HG03196 (cell line): ENCODE measurements at regions not wholly inside any gene's neighbourhood (a gene's known extent, or its start where the extent isn't known, plus 50 kb on each side); places are given as distances from the start of the nearest gene placed in this dataset.

ENCODE experiments used
- ATAC-seq: cut with Tn5 transposase; IDR thresholded peaks from one replicate; pipeline ENCODE4 v1.9.1; 2021; ENCODE audit not compliant: unreplicated experiment

DNA sequence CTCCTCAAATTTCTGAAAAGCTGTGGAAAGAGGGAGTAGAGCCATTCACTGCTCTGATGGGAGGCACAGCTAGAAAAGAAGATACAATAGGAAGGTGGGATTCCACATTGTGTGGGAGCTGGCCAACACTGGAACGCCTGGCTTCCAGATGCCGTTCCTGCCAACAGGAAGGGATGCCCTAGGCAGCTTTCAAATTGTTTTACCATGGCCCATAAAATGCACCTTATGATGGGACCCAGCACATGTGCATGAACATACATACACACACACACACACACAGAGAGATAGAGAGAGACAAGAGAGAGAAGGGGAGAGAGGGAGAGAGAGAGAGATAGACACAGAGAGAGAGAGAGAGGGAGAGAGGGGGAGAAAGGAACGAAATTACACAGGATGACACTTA, 86.1 kb upstream of the BZW1 start:
- no peak for ATAC-seq

DNA sequence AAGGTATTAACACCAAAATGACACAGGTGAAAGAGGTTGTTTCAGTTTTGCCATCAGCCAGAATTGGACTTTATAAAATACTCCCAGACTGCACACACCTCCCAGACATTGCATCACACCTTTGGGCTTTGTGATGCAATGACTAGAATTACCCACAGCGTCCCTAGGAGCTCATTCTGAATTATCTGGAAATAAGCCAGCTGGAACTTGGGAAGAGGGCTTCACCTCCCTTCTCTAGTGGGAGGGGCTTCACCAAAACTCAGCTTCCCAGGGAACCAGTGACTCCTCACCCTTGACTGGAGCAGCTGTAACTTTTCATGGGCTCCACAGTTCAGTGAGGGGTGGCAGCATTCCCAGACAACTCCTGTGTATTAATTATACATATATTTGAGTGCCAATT, 83.1 kb upstream of the BZW1 start:
- no peak for ATAC-seq

DNA sequence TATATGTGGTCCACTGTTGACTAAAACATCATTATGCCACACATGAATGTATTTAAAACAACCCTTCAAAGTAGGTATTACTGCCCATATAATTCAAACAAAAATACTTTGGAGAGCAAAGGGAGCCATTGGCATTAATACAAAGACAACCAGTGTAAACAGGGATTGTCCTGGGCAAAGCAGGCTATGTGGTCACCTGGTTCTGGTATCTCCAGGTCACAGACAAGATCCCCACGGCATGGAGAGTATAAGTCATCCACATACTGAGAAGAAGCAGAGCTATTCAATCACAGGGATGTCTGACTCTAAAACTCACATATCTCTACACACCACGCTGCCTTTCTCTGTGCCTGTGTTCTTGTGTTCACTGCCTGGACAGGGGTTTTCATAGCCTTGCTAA, 81.4 kb upstream of the BZW1 start:
- no peak for ATAC-seq

DNA sequence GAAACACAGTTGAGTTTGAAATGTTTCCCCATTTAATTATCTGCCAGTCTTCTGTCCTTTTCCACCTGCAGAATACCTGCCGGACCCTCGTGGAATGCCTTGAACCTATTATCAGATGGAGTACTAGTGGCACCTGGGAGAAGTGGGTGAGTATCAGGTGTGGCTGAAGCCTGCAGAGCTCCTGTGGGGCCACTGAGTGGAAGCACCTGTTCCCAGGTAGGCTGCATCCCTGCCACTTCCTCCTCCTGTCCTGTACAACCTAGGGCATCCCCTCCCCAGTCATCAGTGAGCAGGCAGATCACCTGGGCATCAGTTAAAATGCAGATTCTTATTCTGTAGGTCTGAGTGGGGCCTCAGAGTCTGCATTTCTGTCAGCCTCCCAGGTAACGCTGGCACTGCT, 80.8 kb upstream of the BZW1 start:
- ATAC-seq = no peak

DNA sequence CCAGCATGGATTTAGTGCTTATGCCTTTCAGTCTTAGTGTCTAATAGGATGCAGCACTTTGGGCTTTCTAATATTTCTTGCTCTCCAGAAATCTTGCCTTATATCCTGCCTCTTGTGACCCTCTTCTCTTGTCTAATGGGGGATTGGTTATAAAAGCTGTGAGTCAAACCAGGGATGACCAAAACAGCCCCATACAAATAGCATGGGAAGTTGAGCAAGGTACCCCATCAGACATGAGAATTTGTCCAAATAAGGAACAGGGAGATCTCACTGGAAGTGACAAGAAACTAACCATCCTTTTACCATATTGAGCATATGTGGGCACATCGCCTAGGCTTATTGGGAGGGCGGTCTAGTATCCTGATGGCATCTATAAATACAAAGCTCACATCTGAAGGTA, 78.8 kb upstream of the BZW1 start:
- ATAC-seq = no peak

DNA sequence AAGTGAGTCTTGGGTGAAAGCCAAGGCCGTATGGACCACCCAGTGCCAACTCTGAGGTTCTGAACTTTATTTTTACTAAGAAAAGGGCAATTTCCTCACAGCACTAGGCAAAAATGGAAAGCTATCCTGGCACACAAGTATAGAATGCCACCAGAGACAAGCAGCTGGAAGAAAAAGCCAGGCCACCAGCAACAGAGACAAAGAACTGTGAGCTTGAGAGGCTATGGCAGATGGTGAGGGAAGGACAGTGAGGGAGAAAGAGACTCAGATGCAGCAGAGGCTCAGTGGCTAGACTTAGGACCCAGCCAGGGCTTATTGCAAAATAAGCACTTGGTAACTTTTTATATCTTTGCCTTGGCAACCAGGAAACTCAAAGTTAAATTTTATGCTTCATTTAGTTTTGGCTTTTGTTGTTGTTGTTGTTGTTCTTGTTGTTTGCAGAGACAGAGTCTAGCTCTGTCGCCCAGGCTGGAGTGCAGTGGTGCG, 78.0 kb upstream of the BZW1 start:
- no peak for ATAC-seq

DNA sequence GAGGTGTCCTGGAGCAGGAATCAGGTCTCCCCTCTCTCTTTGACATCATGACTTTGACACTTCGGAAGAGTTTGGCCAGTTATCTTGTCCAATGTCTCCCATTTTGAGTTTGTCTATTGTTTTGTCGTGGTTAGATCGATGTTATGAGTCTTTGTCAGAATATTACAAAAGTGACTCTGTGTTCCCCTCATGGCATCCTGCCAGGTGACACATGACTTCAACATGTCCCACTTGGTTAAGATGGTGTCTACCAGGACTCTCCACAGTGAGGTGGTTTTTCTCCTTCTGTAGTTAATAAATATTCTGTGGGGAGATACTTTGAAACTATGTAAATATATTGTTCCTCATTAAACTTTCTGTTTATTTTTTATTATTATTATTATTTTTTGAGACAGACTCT, 76.6 kb upstream of the BZW1 start:
- ATAC-seq = no peak

DNA sequence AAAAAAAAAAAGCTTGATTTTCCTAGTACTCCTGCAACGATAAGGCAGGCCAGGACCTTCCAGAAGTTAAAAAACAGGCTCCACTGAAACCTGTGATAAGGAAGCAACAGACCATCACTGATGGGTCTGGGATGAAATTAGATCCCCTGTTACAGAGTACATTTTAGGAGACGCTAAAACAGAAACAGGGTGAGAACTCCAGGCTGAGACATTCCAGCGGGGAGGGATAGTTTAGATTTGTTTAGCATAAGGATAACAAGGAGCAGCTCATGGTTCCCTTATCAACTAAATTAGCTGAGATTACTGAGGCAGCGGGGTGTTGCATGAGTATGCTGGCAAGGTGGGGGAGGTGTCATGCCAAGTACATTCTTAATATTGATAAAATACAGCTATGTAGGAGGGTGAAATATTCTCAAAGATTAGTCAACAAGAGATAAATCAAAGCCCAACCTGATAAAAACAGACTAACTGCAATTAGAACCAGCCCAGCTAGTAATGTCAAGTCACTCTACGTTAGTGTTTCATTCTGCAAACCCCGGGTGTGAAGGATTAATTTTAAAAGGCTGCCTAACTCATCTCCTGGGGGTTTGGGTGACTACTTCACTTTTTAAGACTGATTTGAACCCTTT, 75.0 kb upstream of the BZW1 start:
- no peak for ATAC-seq

DNA sequence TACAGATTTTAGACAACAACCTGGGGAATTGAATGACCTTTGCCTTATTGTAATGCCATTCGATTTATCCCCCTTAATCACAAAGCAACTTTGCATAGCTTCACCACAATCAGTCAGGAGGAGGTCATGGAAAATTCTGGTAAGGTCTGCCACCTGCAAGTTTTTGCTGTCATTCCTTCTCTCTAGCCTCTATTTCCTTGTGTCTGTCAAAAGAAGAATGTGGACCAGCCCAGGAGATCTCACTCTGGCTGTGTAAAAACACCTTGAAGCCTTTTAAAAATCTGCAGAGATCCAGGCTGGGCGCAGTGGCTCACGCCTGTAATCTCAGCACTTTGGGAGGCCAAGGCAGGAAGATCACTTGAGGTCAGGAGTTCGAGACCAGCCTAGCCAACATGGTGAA, 74.1 kb upstream of the BZW1 start:
- no peak for ATAC-seq

DNA sequence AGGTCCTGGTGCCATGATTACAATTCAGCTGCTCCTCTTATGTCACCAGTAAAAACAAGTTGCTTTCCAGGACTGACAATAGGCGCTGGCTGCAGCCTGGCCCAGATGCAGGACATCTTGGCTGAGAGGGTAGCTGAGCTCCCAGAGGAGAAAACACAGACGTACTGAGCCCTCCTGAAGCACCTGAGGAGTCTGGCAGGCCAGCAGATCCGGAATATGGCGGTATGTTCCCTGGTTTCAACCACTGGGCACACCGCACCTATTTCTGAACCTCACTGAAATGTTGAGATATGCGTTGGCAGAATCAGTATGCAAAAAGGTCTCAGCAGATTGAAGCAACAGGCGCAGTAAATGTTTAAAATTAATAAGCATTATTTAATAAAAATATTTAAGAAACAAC, 73.1 kb upstream of the BZW1 start:
- no peak for ATAC-seq

DNA sequence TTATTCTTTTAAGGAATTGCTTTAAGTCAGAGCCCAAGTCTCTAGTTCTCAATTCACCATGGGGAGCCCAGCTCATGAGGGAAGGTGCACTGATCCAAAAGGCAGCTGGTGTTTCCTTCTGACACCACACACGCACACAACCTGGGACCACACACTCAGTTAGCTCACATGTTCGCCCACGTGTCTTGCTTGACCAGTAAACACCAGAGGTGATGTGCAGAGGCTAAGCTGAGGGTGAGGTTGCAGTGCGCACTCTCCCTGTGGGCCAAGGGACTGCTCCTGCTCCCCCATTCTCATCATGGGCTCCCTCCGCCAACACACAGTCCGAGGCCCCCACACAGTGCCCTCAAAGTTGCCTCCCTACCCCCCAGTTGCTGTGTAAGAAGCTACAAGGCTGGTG, 70.8 kb upstream of the BZW1 start:
- no peak for ATAC-seq

DNA sequence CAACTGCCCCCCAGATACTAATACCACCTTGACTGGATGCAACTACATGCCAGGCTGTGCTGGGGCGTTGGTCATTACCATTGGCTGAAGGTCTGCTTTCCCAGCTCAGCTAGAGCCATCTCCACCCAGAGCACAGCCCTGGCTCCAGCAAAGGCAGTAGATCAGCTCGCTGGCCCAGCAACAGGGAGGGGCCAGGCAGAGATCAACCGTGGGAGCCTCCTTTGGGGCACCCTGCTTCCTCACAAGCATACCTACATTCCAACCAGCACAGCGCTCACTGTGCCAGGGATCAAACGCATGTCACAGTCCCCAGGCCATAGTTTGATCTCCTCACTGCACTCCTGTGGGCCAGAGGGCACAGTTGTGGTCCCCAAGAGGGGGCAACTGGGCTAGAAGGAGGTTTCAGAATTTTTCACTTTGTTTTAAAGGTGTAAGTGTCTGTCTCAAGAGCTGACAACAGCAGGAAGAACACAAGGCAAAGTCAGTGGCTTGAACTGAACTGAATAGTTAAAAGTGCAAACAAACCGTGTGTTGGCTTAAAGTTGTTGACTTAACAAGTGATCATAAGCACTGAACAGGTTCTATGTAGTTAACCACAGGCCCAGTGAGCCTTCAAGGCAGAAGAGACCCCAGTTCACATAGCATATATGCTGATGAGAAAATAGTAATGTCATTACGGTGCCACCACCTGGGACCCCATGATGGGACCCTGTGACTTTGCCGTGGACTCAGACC, 70.1 kb upstream of the BZW1 start:
- ATAC-seq = no peak

DNA sequence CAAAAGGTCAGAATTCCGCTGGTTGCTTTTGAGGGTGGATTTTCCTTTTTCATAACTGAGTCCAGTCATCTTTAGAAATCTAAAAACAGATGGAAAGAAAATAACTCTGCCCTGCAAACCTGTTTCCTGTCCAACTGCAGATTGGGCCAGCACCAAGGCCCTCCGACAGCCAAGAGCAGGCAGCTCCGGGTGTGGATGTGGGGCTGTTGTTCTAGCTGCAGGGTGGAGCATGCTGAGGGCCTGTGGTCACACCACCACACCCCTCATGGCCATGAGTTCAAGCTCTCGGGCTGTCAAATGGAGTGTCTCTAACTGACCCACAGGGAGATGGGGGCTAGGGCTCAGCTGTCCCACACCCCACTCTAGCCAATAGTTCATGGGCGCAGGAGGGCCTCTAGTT, 69.3 kb upstream of the BZW1 start:
- no peak for ATAC-seq

DNA sequence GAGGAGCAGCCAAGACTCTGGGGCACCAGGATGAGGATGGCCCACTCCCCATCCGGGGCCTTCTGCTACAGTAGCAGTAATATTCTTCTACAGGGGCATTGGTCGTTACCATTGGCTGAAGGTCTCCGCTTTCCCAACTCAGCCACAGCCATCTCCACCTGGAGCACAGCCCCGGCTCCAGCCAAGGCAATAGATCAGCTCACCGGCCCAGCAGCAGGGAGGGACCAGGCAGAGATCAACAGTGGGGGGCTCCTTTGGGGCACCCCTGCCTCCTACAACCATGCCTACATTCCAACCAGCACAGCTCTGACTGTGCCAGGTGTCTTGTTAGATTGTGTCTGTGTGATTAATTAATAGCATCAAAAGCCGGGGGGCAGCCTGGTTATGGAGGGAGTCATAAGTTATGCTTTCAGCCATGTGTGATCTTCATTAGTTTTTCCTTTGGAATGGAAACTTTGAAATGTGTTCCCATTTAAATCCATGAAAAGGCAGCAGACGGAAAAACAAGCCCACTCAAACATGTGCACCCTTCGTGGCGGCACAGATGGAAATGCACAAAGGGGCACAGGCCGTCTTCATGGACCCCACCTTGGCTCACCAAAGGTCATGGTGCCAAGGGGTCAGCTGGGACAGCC, 68.6 kb upstream of the BZW1 start:
- ATAC-seq = no peak

DNA sequence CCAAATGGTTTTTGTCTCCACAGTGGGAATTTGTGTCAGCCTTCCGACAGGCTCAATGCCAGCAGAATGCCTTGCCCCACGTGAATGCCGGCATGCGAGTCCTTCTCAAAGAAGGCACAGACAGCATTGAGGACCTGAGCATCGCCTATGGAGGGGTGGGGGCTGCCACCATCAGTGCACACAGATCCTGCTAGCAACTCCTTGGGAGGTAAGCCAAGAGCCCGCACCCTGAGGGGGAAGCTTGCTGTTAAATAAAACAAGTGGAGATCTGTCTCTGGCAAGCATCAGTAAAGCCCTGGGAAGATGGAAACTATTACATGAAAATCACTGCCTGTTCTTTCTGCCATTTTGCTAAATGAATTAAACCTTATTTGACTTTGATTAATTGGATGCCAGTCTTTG, 67.5 kb upstream of the BZW1 start:
- ATAC-seq = no peak

DNA sequence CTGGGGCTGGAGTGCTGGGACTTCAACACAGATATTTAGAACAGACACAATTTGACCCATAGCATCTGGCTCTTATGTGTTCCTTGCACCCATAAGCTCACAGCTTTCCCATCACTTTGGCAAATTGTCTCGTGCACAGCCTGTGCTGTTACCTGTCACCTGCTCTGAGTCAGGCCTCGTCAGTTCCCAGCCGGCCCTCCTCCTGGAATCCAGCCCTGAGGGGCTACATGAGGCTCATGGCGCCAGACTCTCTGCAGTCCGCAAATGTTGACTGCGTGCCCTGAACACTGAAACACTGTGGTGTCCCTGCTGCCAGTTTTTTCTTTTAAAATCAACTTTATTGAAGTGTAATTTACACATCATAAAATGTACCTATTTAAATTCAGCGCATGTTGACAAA, 65.4 kb upstream of the BZW1 start:
- ATAC-seq = no peak

DNA sequence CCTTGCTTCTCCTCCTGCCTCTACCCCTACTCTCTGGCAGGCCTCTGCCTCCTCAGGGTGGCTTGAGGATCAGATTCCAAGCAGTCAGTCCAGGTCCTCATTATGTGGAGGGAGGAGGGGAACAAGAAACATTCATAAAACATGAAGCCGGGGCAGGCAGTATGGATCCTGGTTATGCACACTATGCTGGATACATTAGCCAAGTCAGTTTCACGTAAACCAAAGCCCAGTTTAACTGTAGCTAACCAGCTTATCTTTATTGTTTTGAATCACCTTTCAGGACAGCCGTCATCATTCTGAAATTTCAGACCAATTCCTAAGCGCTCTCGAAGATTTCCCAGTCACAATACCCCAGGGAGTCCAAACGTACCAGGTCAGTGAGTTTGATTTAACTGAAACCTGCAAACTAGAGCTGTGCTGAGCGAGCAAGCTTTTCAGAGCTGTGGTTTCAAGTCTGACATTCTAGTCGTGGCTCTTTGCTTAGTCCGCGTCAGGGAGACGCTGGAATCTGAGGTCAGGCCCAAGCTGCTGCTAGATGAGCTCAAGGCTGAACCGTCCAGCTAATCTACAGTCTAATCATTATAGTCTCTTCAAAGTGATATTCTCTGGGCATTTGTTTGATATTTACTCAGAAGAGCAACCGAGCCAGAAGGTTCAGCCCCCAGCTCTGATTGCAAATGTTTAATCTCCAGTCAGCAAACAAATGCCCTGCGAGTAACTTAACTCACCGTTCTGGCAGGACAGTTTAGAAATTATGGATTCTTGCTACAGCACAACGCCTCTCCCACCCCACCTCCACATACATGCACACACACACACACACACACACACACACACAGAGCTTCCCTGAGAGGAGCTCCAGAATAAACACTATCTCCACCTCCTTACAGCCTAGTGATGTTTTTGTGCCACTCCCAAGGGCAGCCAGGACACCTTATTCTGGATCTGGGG, 63.8 kb upstream of the BZW1 start:
- ATAC-seq = no peak

DNA sequence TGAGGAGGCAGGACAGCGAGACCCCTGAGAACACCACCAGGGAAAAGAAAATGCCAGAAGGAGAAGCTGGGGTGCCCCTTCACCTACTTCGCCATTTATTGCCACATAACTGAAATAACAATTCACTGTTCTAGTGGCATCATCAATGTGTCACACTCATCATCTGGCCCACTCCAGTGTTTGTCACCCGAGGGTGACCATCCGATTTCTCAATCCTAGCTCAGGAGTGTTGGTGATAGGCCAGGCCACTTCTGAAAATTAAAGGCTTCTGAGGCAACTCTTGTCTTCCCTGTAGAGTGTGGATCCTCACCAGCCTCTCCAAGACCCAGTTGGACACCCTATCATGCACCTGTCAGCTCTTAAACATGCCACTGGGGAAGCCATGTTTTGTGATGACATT, 62.9 kb upstream of the BZW1 start:
- ATAC-seq = no peak

DNA sequence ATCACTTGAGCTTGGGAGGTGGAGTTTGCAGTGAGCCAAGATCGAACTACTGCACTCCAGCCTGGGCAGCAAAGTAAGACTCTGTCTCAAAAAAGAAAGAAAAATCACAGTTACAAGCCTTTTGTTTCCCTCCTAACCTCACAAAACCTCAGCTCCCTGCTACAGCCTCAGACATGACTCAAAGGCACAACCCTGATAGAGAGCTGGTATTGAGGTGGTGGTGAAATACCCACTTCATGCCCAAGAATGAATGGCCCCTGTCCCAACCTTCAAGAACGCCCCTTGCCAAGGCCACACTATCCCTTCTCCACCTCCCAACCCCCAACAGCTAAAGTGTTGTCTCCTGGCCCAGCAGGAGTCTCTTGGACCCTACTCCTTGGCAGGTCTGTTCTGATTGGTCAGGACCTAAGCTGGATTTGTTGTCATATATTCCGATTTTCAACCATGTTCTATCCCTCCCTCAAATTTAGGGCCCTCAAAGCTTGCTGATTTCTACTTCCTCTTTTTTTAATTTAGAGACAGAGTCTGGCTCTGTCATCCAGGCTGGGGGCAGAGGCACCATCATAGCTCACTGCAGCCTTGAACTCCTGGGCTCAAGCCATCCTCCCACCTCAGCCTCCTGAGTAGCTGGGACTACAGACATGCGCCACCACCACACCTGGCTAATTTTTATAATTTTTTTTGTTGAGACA, 61.9 kb upstream of the BZW1 start:
- no peak for ATAC-seq

DNA sequence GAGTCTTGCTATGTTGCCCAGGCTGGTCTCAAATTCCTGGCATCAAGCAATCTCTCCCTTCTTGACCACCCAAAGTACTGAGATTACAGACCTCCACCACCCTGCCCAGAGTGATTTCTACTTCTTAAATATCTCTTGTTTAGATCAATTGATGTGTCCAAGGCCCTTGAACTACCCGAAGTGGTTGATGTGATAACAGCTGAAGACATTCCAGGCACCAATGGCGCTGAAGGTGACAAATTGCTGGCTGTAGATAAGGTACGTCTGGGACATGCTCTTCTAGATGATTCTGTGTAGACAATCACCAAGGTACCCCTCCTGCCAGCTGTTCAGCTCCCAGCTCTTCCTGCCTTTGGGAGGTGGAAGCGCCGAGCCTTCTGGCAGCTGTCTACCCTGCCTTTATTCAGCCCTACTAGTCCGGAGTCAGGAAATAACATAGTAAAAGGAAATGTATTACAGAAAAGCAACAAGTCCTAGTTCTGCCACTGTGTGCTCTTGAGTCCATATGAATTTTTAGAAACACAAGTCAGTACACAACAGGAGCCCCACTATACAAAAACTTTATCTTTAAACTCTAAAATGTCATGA, 61.3 kb upstream of the BZW1 start:
- no peak for ATAC-seq
